ENCODE measurements at regions not wholly inside any gene's neighbourhood (a gene's known extent, or its start where the extent isn't known, plus 50 kb on each side); places are given as distances from the start of the nearest gene placed in this dataset.

DNA sequence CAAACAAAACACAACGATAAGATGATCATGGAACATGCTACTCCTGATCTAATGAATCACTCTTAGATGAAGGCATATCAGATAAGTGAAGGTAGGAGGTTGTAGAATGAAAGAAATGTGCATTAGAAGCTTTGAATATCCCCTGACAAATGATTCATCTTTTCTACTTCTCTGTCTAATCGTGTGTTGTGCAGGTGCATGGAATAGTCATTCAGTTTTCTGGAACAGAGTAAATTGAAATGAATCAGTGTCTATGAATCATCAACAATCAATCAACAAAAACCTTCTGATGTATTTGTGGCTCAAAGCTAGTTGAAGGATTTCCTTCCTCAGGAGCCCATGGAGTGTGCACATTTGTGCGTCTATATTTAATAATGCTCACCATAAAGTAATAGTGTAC is 1290.4 kb upstream of the PCDH20 start:
- Mint-ChIP-seq H3K27me3 (no peaks in the 10 kb centered on the region), H3K4me3 (no peak overlapping the region), H3K9me3 (peaks cover 19% of the 10 kb centered on the region), H3K27ac (no peak overlapping the region), H3K4me1 (no peaks in the 10 kb centered on the region), H3K36me3 (ENCODE audit: low read depth) (no peaks in the 10 kb centered on the region)
- DNase-seq (no peak), ATAC-seq (no peak)

DNA sequence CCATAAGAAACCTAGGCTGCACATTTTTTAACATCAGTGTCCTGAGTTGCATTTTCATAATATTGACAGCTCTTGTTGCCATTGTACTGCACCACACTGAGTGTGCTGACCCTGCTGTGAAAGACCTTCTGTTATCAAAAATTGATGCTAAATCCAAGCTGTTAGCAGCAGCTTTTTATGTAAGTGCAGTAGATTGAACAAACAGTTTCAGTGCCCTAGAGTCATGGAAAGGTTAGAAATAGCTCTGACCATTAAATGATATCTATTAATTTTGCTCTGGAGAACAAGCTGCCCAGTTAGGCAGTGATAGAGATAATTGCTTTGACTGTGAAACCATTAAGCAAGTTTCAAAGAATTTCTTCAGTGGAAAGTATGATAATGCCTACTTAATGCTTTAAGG is 1289.2 kb upstream of the PCDH20 start:
- Mint-ChIP-seq H3K27ac (no peak overlapping the region), H3K36me3 (ENCODE audit: low read depth) (no peaks in the 10 kb centered on the region), H3K4me1 (no peaks in the 10 kb centered on the region), H3K9me3 (peaks cover 19% of the 10 kb centered on the region), H3K27me3 (no peaks in the 10 kb centered on the region), H3K4me3 (no peak overlapping the region)
- ATAC-seq: no peak
- DNase-seq: no peak

DNA sequence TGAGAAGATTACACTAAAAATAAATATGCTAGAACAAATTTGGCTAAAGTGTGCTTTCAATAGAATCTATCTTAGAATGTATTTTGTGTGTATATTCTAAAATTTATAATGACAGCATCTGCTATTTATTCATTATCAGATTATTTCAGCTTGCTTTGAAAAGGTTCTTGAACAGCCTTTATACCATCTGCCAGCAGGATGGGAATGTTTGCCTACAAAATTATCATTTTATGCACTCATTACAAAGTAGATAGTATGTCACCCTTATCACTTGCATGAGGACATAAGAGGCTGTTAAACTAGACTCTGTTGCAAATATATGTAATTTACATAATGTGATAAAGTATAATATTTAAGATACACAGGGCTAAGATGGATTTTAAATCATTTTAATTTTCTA is 1286.9 kb upstream of the PCDH20 start:
- DNase-seq (no peak), ATAC-seq (no peak)
- H3K27me3 Mint-ChIP-seq: no peaks in the 10 kb centered on the region
- H3K27ac Mint-ChIP-seq: no peak overlapping the region
- H3K36me3 Mint-ChIP-seq (ENCODE audit: low read depth): no peaks in the 10 kb centered on the region
- H3K4me3 Mint-ChIP-seq: no peak overlapping the region
- no peaks in the 10 kb centered on the region for H3K4me1 Mint-ChIP-seq
- H3K9me3 Mint-ChIP-seq: peaks cover 10% of the 10 kb centered on the region

DNA sequence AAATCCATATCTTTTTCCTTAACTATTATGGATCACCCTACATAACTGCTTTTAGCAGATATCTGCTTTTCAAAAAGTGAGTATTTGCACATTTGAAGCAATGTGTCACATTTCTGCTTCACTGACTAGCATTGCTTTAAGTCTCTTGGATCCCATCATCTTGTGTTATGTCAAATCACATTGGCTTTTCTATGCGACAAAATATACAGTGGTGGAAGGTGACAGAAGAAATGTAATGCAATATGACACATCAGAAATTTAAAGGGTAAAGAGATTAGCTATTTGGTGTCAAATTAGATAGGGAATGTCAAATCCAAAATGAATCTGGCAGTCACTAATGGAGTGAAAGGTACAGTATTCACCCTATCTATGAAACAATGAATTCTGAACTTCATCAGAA is 1282.1 kb upstream of the PCDH20 start:
- H3K36me3 Mint-ChIP-seq (ENCODE audit: low read depth): no peaks in the 10 kb centered on the region
- H3K27ac Mint-ChIP-seq: no peak overlapping the region
- no peak for DNase-seq
- no peaks in the 10 kb centered on the region for H3K27me3 Mint-ChIP-seq
- no peak overlapping the region for H3K4me3 Mint-ChIP-seq
- H3K4me1 Mint-ChIP-seq: no peaks in the 10 kb centered on the region
- ATAC-seq: no peak
- H3K9me3 Mint-ChIP-seq: no peaks in the 10 kb centered on the region

DNA sequence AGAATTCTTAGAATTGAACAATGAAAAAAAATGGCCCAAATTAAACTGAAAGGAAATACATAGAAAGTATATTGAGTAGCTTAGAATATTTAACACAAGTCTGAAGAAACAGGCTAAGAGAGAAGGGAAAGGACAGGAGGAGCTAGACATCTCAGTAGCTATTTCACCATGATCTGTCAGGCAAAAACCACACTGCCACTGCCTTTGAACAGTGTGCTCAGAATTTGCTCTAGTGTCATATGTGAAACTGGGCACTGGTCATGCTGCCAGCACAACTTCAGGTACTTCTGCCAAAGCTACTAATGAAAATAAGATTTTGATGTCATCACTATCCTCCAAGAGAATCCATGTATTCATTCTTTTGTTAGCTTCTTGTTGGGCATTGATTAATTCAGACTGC is 1280.8 kb upstream of the PCDH20 start:
- Mint-ChIP-seq H3K4me3 (no peak overlapping the region), H3K27ac (no peak overlapping the region), H3K9me3 (peaks cover 5% of the 10 kb centered on the region), H3K27me3 (no peaks in the 10 kb centered on the region), H3K4me1 (no peaks in the 10 kb centered on the region), H3K36me3 (ENCODE audit: low read depth) (no peaks in the 10 kb centered on the region)
- DNase-seq (no peak), ATAC-seq (no peak)

DNA sequence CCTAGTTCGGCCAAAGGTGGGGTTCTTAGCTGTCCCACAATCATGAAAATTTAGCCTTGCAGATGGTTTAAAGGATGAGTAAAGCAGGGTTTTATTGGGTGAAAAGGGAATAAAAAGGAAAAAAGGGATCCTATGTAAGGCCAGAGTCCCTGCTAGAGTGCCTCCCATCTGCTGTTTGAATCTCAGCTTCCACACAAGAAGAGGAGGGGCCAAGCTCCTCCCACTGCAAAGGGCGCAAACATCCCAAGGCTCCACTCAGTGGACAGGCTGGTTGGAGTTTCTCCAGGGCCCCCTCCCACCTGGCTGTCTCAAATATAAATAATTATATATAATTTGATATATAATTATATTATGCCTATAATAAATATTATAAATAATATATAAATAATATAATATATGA is 1272.1 kb upstream of the PCDH20 start:
- Mint-ChIP-seq H3K4me3 (no peak overlapping the region), H3K27ac (no peak overlapping the region), H3K27me3 (no peaks in the 10 kb centered on the region), H3K36me3 (ENCODE audit: low read depth) (no peaks in the 10 kb centered on the region), H3K4me1 (no peaks in the 10 kb centered on the region), H3K9me3 (peaks cover 9% of the 10 kb centered on the region)
- DNase-seq: no peak
- ATAC-seq: no peak

DNA sequence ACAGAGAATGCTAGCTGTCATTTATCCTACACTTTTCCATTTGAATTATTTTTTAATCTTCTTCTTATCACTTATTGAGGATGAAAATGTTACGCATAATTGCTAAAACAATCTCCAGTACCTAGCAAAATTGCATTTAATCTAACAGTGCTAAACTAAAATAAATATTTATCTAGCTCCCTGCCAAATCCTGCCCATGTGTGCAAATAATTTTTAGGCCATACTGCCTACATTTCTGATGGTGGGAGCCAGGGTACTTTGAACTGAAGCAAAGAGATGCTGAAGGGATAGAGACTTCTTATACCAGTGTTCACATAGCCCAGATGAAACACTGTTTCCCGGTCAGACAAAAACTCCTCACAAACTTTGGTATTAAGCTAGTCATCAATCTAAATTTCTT is 1268.7 kb upstream of the PCDH20 start:
- H3K27me3 Mint-ChIP-seq: no peaks in the 10 kb centered on the region

DNA sequence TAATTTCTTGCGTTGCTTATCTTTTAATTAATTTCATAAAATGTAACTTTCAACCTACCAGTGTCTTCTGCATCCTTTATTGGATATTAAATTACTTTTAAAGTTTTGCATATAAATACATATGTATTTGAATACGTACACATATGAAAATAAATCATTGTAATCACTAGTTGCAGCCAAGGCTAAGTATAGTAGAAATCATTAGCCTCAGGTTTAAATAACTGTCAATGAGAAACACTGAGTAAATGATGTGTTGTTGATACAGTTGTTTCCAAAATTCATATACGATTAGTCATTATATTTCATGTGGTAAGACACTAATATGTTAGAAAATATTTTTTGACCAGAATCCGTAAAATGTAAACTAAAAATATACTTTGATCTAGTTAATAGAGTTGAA is 1267.1 kb upstream of the PCDH20 start:
- ATAC-seq (no peak), DNase-seq (no peak)
- Mint-ChIP-seq H3K9me3 (peaks cover 5% of the 10 kb centered on the region), H3K27me3 (no peaks in the 10 kb centered on the region), H3K36me3 (ENCODE audit: low read depth) (no peaks in the 10 kb centered on the region), H3K27ac (no peak overlapping the region), H3K4me1 (no peaks in the 10 kb centered on the region), H3K4me3 (no peak overlapping the region)

More for the DNA sequence above, 1268.7 kb upstream of the PCDH20 start:
- Mint-ChIP-seq H3K4me1 (no peaks in the 10 kb centered on the region), H3K4me3 (no peak overlapping the region), H3K9me3 (peaks cover 7% of the 10 kb centered on the region), H3K36me3 (ENCODE audit: low read depth) (no peaks in the 10 kb centered on the region), H3K27ac (no peak overlapping the region)
- ATAC-seq (no peak), DNase-seq (no peak)

DNA sequence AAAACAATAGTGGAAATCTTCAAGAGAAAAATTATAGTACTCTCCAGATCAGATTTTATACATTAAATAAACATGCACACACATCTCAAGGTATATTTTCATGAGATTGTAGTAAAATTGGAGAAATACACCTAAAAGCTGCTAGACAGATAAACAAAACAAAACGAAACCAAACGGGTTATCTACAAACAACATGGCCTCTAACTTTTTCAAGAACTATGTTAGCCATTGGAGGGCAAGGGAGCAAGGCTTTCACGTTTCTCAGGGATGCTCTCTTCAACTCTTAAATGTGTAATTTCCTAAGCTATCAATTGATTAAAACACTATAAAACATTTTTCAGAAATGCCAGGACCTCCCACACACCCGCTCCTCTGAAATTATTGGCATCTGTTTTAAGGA is 1262.4 kb upstream of the PCDH20 start:
- H3K4me3 Mint-ChIP-seq: no peak overlapping the region

DNA sequence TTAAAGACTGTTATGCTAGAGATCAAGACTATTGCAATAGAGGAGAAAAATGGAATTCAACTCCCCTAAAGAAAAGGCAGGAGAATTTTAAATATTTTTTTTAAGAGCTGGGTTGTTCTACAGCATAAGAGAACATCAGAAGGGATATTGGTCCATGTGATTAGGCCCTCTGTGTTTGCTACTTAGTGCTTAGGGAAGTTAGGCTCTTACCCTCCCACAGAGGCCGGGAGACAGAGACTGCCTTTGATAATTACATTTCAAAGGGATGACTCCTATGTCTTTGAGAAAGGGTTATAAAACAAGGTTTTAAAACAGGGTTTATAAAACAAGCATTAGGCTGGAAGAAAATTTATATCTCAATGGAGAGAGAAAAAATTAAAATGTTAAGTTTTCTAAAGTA is 1248.1 kb upstream of the PCDH20 start:
- Mint-ChIP-seq H3K27me3 (no peaks in the 10 kb centered on the region), H3K4me1 (no peaks in the 10 kb centered on the region), H3K4me3 (no peak overlapping the region), H3K36me3 (ENCODE audit: low read depth) (no peaks in the 10 kb centered on the region), H3K9me3 (no peaks in the 10 kb centered on the region), H3K27ac (no peak overlapping the region)
- DNase-seq (no peak), ATAC-seq (no peak)

More for the DNA sequence above, 1262.4 kb upstream of the PCDH20 start:
- Mint-ChIP-seq H3K9me3 (peaks cover 14% of the 10 kb centered on the region), H3K27me3 (no peaks in the 10 kb centered on the region), H3K4me1 (no peaks in the 10 kb centered on the region), H3K36me3 (ENCODE audit: low read depth) (no peaks in the 10 kb centered on the region), H3K27ac (no peak overlapping the region)
- ATAC-seq (no peak), DNase-seq (no peak)

DNA sequence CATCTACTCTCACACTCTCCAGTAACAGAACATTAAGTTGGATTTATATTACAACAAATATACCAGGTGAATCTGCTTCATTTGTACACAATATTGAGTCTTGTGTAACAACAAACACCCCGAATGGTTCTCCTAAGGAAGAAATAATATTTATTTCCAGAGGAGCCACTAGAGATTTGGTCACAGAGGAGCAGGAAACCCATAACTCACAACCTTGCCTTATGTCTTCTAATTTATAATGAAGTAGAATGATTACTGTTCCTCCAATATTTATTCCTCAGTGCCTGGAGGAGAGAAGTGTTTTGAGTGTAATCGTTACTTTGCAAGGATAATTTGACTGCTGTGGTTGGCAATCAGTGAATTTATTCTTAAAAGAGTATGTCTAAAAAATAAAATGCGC is 1243.7 kb upstream of the PCDH20 start:
- no peaks in the 10 kb centered on the region for H3K36me3 Mint-ChIP-seq (ENCODE audit: low read depth)
- H3K27ac Mint-ChIP-seq: no peak overlapping the region
- H3K9me3 Mint-ChIP-seq: no peaks in the 10 kb centered on the region
- no peaks in the 10 kb centered on the region for H3K4me1 Mint-ChIP-seq
- no peaks in the 10 kb centered on the region for H3K27me3 Mint-ChIP-seq
- no peak overlapping the region for H3K4me3 Mint-ChIP-seq
- ATAC-seq: no peak
- DNase-seq: no peak

DNA sequence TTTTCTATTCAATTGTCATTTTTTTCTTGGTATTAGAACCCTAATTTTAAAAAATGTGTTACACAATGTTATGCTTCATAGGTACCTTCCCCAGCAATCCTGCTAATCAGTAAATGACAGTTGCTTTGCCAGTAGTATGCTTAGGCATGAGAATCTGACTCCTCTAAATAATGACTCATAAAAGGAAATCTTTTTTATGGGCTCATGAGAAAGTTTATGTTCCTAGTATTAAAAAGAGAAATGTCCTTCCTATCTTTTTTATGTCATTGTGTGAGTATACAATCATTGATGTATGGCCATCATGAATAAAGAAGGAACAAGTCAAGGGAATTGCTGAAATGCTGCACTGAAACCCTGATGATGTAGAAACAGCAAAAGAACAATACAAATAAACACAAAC is 1237.7 kb upstream of the PCDH20 start:
- H3K4me3 Mint-ChIP-seq: no peak overlapping the region
- H3K4me1 Mint-ChIP-seq: no peaks in the 10 kb centered on the region
- DNase-seq (no peak), ATAC-seq (no peak)
- H3K27ac Mint-ChIP-seq: no peak overlapping the region
- H3K27me3 Mint-ChIP-seq: no peaks in the 10 kb centered on the region
- peaks cover 10% of the 10 kb centered on the region for H3K9me3 Mint-ChIP-seq
- H3K36me3 Mint-ChIP-seq (ENCODE audit: low read depth): no peaks in the 10 kb centered on the region

DNA sequence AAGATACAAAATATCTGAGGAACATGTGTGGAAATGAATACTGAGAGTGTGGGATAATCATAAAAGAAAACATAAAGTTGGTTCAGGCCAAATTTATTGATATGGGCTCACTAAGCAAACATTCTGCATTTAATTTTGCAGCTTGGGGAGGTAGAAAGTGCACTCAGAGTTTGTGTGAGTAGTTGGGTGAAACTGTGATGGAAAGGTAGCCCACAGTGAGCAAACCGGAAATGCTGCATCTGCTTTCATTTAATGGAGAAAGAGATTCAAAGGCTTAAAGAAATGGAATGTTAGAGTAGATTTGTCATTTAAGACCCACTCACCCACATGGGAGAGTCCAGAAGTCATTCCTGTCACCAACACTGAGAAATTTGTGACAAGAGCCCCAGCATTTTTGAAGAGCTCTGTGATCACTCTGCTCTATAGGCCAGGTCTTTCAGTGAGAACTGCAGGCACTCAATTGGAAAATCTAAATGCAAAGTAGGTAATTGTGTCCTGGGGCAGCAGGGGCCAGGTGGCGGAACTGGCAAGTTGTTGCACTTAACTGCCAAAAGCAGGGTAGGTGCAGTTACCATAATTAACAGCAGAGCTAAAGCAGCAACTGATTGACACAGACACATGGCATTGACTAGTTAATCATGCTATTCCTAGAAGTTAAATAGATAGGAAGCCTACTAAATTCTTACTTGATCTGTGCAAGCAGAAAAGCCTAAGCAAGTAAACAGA is 1228.3 kb upstream of the PCDH20 start:
- Mint-ChIP-seq H3K27me3 (no peaks in the 10 kb centered on the region), H3K4me3 (no peak overlapping the region), H3K9me3 (peaks cover 27% of the 10 kb centered on the region), H3K36me3 (ENCODE audit: low read depth) (no peaks in the 10 kb centered on the region), H3K4me1 (no peaks in the 10 kb centered on the region), H3K27ac (no peak overlapping the region)
- no peak for ATAC-seq
- DNase-seq: no peak

DNA sequence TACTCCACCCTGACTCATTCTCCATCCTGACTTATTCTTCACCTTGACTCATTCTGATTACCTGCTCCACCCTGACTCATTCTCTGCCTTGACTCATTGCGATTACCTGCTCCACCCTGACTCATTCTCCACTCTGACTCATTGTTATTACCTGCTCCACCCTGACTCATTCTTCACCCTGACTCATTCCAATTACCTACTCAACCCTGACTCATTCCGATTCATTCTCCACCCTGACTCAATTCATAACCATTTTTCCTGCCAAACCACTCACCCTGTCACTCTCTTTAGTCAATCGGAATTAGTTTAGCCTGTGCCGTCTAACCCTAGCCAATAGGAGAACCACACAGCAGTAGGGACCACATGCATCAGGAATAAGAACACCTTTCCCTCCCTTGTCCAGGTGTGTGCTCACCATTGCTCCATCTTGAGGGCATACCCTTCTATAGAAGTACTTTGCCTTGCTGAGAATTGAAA is 1227.4 kb upstream of the PCDH20 start:
- Mint-ChIP-seq H3K9me3 (peaks cover 27% of the 10 kb centered on the region), H3K4me1 (no peaks in the 10 kb centered on the region), H3K27ac (no peak overlapping the region), H3K27me3 (no peaks in the 10 kb centered on the region), H3K36me3 (ENCODE audit: low read depth) (no peaks in the 10 kb centered on the region), H3K4me3 (no peak overlapping the region)
- ATAC-seq: peak; percentile 83
- peak; percentile 3 for DNase-seq

DNA sequence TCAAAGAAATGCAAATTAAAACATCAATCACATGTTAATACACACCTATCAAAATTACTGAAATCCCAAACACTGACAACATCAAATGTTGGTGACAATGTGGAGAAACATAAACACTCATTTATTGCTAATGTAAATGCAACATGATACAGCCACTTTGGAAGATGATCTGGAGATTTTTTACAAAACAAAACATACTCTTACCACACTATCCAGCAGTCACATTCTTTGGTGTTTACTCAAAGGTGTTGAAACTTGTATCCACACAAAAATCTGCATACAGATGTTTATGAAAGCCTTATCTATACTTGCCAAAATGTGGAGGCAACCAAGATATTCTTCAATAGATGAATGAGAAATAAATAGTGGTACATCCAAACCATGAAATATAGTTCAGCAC is 1219.5 kb upstream of the PCDH20 start:
- Mint-ChIP-seq H3K27me3 (no peaks in the 10 kb centered on the region), H3K27ac (no peak overlapping the region), H3K36me3 (ENCODE audit: low read depth) (no peaks in the 10 kb centered on the region), H3K4me1 (no peaks in the 10 kb centered on the region), H3K9me3 (peaks cover 9% of the 10 kb centered on the region), H3K4me3 (no peak overlapping the region)
- DNase-seq: no peak
- no peak for ATAC-seq

DNA sequence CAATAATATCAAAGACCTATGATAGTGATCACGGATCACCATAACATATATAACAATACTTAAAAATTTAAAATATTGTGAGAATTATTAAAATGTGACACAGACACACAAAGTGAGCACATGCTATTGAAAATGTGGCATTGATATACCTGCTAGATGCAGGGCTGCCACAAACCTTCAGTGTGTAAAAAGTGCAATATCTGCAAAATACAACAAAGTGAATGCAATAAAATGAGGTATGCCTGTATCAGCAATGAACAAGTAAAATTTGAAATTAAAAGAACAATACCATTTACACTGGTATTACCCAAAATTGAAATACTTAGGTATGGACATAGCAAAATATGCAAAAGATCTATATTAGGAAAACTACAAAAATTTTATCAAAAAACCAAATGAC is 1217.8 kb upstream of the PCDH20 start:
- ATAC-seq: no peak
- Mint-ChIP-seq H3K4me1 (no peaks in the 10 kb centered on the region), H3K27me3 (no peaks in the 10 kb centered on the region), H3K4me3 (no peak overlapping the region), H3K36me3 (ENCODE audit: low read depth) (no peaks in the 10 kb centered on the region), H3K27ac (no peak overlapping the region), H3K9me3 (peaks cover 9% of the 10 kb centered on the region)
- DNase-seq: no peak
